ENCODE measurements at regions not wholly inside any gene's neighbourhood (a gene's known extent, or its start where the extent isn't known, plus 50 kb on each side); places are given as distances from the start of the nearest gene placed in this dataset.

- DNase-seq = no peak
Observed at GRCh38 chr1:79374397-79374796, 367.9 kb upstream of the ADGRL4 start.

DNA sequence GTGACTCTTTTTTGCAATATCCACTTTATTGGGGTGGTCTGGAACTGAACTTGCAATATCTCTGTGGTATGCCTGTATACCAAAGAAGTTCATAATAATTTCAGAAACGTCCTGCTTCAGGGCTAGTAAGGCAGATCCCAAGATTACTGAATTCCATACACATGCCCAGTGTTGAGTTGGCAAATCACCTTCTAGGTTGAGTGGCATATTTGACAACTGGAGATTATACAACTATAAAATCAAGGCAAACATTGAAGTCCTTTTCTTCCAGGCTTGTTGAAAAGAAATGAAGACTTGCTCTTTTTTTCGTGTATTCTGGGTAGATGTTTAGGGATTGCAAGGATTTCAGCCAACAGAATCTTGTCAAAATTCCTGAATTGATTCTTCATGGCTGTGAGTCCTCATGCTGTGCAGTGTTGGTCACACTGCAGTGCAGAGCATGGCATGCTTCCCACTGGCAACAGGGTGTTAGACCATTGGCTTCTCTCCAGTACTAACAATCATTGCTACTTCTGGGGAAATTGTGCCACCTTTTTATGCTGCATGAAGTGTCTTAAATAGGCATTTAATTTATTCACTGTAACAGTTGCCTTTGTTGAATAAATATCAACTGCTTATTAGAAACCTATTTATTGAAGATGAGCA lies 367.1 kb upstream of the ADGRL4 start:
- DNase-seq = no peak

GRCh38 chr1:79371802-79372201 lies 365.3 kb upstream of the ADGRL4 start:
- no peak for DNase-seq

DNA sequence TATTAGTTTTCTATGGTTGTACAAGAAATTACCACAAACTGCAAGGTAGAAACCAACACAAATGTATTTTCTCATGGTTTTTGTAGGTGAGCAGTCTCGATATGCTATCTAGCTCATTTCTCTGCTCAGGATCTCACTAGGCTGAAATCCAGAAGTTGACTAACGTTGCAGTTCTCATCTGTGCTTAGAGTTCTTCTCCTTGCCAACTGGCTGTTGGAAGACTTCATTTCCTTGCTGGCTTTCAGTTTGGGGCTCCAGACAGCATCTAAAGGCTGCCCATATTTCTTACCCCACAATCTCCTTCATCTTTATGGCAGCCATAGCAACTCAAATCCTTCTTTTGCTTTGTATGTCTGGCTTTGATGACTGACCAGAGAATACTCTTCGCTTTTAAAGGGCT lies 362.6 kb upstream of the ADGRL4 start:
- no peak for DNase-seq

DNA sequence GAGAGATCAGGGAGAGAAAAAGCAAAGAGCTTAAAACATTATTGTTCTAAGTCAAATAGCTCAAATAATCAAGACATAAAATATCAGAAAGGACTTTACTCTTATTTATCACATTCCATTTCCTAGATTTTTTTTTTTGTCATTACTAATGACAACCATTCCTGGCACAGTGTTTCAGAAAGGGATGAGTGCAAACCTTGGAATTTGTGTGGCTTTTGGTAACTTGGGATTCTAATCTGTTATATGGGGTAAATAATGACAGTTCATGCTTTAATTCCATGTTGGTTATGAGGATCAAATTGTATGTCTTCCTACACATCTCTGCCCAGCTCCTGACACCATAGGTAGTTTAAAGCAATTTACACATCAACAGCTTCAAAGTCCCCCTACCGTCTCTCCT lies 358.4 kb upstream of the ADGRL4 start:
- no peak for DNase-seq

DNA sequence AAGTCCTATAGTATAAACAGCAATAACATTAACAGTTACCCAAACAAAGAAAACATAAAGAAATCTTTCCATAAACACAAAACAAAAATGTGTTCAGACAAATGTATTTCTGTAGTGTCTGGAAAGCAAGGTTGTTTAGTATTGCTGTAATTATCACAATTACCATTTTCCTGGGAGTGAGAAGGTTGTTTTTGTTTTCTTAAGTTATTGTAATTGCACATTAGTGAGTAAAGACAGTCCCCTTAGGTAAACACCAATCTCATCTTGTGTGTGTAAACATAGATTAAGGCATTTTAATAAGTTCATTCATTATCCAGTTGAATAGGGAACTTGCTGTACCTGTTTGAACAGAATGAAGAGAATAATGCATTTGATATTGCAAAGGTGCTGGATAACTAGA lies 356.9 kb upstream of the ADGRL4 start:
- no peak for DNase-seq

GRCh38 chr1:79362470-79362869 lies 355.9 kb upstream of the ADGRL4 start:
- no peak for DNase-seq

GRCh38 chr1:79355090-79355489 lies 348.6 kb upstream of the ADGRL4 start:
- no peak for DNase-seq

DNA sequence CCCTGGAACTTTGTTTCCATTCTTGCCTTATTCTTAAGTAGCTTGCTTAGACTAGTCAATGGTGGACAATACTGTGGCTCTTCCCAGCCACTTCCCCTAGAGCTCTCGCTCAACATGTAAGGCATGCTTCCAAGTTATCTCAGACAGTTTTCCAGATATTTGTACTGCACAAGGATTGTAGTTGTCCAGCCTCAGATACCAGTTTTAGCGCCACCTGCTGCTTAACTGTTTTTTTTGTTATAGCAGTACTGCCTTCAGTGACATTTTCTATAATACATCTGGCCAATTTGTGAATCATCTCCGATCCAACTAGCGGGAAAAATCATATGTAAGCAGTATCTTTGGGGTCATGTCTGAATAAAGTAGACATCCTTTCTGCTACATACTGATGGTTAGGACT lies 346.7 kb upstream of the ADGRL4 start:
- no peak for DNase-seq

- DNase-seq = no peak
Observed at GRCh38 chr1:79326875-79327274, 320.3 kb upstream of the ADGRL4 start.

- no peak for DNase-seq
Observed at GRCh38 chr1:79325705-79326104, 319.2 kb upstream of the ADGRL4 start.

- no peak for DNase-seq
Observed at GRCh38 chr1:79325126-79325525, 318.6 kb upstream of the ADGRL4 start.

- DNase-seq = no peak
Observed at GRCh38 chr1:79323239-79324025, 316.9 kb upstream of the ADGRL4 start.

- DNase-seq = no peak
Observed at GRCh38 chr1:79322511-79323027, 316.0 kb upstream of the ADGRL4 start.

GRCh38 chr1:79312438-79312837 lies 305.9 kb upstream of the ADGRL4 start:
- no peak for DNase-seq

- DNase-seq = no peak
Observed at GRCh38 chr1:79310609-79311008, 304.1 kb upstream of the ADGRL4 start.

- DNase-seq = no peak
Observed at GRCh38 chr1:79304131-79304530, 297.6 kb upstream of the ADGRL4 start.

GRCh38 chr1:79303040-79303439 lies 296.5 kb upstream of the ADGRL4 start:
- no peak for DNase-seq

DNA sequence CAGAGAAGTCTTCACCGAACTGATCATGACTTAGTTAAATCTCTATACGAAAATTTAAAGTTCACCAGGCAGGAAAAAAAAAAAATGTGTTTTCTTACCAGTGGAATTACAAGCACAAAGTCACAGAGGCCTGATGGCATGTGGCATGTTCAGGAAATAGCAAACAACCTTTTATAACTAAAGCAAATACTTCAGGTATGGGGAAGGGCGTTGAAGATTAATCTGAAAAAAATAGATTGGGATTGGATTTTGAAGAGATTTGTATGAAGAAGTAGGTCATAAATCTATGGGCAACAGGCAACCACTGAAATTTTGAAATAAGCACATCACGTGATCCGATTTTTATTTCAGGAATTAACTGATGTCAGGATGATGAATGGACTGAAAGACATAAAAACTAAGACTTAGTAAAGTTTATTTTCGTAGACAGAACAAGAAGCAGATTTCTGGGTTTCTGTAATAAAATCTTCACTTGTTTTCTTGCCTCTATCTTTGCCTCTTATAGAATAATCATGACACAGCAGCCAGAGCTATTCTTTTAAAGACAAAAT lies 295.9 kb upstream of the ADGRL4 start:
- DNase-seq = no peak

- DNase-seq = no peak
Observed at GRCh38 chr1:79295967-79296366, 289.4 kb upstream of the ADGRL4 start.

DNA sequence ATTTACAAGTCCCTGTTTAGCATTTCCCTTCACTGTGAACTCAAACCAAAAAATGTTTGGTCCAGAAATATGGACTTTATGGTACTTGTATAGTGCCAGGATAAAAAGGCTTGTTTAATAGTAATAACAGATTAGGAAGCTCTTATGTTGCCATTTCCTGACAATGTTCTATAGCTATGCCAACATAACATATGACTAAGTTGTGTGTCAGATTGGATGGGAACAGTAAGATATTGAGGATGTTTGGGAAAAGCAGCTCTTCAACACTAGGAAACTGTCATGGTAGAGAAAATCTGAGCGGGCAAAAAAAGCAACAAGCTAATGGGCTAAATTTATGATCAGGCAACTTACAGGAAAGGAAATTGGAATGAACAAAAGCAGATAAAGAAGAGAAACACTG lies 287.1 kb upstream of the ADGRL4 start:
- DNase-seq = no peak

- no peak for DNase-seq
Observed at GRCh38 chr1:79290927-79291474, 284.5 kb upstream of the ADGRL4 start.

DNA sequence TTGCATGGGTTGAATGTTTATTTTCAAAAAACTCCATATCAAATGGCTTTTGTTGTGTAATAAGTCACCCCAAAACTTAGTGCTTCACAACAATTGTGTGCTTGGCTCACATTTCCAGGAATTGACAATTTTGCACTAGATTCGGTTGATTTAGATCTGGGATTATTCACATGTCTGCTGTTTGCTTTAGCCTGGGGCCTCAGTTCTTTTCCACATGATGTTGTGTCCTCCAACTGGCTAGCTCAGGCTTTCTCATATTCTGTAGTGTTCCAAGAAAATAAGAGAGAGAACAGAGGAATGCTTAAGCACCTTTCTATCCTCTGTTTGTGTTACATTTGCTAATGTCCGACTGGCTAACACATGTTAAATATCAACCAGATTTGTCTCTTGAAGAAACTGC lies 281.5 kb upstream of the ADGRL4 start:
- DNase-seq = no peak

- DNase-seq = no peak
Observed at GRCh38 chr1:79285667-79286066, 279.1 kb upstream of the ADGRL4 start.

Measured in NK-92 treated with Interleukin-12 subunit alpha and Interleukin-12 subunit beta, amount 100 ng/mL, for 24 hours (cell line).